Astrocyte of the hippocampus (primary cell): ENCODE measurements at regions not wholly inside any gene's neighbourhood (a gene's known extent, or its start where the extent isn't known, plus 50 kb on each side); places are given as distances from the start of the nearest gene placed in this dataset.
"Not testable (repeated sequence)": the region's sequence is repeated elsewhere in the genome, so short reads cannot be mapped to it uniquely, and the experiment has no call there.

Experiments used
- DNase-seq: peaks from one replicate; pipeline ENCODE4 v3.0.0; 2011; ENCODE audit warnings: low read depth, low spot score

GRCh38 chr22:34588871-34589545 is 476.9 kb upstream of the ISX start:
- no peak for DNase-seq

GRCh38 chr22:34592123-34592740 is 473.7 kb upstream of the ISX start:
- no peak for DNase-seq

DNA sequence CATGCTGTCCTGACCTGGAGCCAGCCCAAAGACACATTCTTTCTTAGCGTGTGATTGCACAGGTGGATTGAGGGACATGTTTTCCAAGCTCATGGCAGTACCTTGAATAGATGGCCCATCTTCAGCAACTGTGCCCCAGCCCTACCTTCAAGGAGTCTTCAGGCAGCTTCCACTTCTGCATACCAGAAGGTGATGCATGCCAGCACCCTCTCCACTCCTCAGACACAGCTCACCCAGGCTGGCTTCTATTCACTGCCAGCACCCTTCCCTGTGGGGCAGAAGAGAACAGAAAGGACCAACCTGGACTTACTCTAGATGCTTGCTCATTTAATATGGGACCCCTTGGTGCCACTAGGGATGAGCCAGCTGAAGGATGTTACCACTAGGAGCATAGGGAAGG is 466.4 kb upstream of the ISX start:
- no peak for DNase-seq

GRCh38 chr22:34604312-34604711 is 461.6 kb upstream of the ISX start:
- no peak for DNase-seq

GRCh38 chr22:34608106-34608505 is 457.9 kb upstream of the ISX start:
- DNase-seq, result no peak

- DNase-seq, result peak; percentile 37
These were observed 457.3 kb upstream of the ISX start for GRCh38 chr22:34608540-34609115.

DNA sequence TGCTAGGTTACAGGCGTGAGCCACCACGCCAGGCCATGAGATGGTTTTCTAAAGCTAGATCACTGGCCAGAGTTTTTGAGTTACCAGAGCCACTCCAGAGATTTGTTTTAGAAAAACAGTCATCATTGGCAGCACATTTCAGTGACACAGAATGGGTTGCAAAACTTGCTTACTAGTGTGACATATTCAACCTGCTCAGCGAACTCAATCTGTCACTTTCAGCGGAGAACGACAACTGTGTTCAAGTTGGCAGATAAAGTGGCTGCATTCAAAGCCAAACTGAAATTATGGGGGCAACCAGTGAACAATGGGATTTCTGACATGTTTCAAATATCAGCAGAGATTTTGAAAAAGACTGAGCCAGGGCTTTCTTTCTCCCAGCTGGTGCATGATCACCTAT is 456.3 kb upstream of the ISX start:
- DNase-seq, result no peak

GRCh38 chr22:34620161-34620560 is 445.8 kb upstream of the ISX start:
- DNase-seq, result no peak

DNA sequence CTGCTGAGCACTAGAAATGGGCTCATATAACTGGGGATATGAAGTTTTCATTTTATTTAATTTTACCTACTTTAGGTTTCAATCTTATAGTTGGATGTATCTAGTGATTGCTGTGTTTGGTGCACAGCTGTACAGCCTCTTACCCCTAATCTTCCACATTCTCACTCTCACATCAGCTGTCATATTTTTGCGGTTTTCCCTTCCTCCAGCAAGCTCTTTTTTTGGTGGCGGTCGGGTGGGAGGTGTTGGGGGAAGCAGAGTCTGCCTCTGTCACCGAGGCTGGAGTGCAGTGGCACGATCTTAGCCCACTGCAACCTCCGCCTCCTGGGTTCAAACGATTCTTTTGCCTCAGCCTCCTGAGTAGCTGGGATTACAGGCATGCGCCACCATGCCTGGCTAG is 445.1 kb upstream of the ISX start:
- no peak for DNase-seq

DNA sequence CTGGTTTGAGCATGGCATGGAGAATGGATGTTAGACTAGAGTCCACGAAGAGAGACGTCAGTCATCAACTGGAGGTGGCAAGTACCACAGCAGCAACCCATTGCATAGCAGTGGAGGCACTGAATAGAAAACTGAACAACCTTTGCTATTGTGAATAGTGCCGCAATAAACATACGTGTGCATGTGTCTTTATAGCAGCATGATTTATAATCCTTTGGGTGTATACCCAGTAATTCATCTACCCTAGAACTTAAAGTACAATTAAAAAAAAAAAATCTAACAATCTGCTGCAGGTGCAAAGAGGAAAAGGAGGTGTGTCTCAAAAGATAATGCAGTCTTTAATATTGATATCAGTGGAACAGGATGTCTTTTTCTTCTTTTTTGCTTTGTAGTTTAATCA is 443.4 kb upstream of the ISX start:
- DNase-seq, result no peak

DNA sequence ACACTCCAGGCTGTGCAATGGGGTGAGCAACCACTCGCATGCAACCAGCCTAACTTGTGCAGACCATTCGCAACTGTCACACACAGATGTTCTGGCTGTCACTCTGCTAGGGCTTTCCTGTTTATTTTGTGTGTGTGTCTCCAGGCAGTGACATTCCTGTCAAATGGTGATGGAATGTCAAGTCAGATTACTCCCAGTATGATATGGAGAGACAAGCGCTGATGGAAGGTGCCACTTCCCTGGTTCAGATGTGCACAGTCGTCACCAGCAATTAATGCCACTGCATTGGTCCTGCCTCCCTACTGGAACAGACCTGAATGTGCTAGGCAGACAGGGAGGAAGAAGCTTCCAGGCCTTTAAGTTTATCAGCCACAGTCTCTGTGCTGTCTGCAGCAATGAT is 442.4 kb upstream of the ISX start:
- DNase-seq, result no peak

- DNase-seq, result not testable (repeated sequence)
These were observed 440.1 kb upstream of the ISX start for GRCh38 chr22:34625892-34626291.

GRCh38 chr22:34638128-34638527 is 427.8 kb upstream of the ISX start:
- no peak for DNase-seq

GRCh38 chr22:34639911-34640310 is 426.0 kb upstream of the ISX start:
- DNase-seq, result no peak

GRCh38 chr22:34645375-34645774 is 420.6 kb upstream of the ISX start:
- DNase-seq, result no peak

DNA sequence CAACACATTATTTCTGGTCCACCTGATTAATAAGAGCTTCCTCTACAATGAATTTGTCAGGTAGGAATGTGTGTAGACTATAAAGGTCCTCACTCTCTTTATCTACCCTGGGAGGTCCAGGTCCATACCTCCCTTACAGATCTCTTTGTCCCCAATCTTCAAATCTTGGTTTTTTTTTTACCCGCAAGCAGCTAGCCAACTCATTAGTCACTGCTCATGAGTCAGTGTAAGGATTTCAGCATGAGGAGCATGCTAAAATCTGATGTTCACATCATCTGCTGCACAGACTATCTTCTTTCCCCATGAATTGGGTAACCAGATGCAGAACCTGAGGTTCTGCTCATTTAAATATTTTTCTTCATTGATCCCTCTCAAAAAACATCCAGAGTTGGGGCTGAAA is 397.0 kb upstream of the ISX start:
- peak; percentile 58 for DNase-seq

- DNase-seq, result not testable (repeated sequence)
These were observed 382.9 kb upstream of the ISX start for GRCh38 chr22:34683031-34683430.

DNA sequence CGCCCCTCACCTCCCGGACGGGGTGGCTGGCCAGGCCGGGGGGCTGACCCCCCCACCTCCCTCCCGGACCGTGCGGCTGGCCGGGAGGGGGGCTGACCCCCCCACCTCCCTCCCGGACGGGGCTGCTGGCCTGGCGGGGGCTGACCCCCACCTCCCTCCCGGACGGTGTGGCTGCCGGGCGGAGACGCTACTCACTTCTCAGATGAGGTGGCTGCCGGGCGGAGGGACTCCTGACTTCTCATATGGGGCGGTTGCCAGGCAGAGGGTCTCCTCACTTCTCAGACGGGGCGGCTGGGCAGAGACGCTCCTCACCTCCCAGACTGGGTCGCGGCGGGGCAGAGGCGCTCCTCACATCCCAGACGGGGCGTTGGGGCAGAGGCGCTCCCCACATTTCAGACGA is 381.7 kb upstream of the ISX start:
- DNase-seq, result not testable (repeated sequence)

DNA sequence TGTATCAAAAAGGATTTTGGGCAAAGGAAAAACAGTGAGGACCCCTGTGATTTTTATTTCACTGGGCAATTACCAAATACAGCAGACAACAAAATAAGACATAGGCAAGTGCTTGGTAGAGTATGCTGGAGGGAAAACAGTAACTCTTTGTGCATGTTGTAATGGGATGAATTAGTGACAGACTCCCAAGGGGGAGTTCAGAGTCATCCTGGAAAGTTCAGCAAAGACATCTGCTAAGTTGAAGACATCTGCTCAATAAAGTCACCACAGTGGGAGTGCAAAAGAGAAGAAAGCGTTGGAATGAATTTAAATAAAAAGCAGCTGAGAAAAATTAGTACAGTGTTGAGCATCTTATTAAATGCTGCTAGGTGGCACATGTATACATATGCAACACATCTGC is 378.8 kb upstream of the ISX start:
- no peak for DNase-seq

DNA sequence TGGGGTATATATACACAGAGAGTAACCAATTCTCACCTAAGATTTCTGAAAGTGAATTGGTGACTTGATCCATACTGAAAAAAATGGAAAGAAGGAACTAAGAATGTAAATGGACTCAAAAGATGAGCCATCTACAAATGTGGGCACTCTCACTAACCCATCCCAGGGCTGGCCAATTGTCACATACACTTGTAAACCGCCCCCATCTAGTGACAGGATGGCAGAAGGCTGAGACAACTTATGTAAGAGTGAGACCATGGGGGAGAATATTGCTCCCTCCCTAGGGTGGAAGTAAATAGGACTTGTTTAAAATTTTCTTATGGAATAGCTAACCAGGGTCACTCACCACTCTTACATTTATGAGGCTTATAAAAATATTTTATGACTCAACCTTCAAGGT is 377.1 kb upstream of the ISX start:
- DNase-seq, result no peak

- DNase-seq, result peak; percentile 8
These were observed 369.4 kb upstream of the ISX start for GRCh38 chr22:34696557-34696956.

DNA sequence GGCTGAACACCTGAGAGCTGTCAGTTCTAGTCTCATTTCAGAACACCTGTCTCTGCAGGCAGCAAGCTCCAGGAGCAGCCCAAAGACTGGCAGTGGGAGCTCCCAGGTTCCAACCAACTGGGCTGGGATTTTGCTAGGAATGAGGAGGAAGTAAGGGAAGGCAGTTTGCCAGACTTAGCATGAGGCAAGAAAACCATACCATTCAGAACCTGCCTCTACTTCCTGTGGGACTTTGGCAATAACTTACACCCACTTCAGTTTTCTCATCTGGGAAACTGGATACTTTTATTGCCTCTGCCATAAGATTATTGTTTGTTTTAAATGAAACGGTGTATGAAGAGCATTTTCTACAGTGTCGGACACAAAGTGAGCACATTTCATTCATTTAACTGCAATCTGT is 363.7 kb upstream of the ISX start:
- no peak for DNase-seq

GRCh38 chr22:34709641-34710040 is 356.3 kb upstream of the ISX start:
- DNase-seq, result no peak
